AML-193 (cell line): ENCODE measurements at regions not wholly inside any gene's neighbourhood (a gene's known extent, or its start where the extent isn't known, plus 50 kb on each side); places are given as distances from the start of the nearest gene placed in this dataset.

Source experiments
- DNase-seq, 2 experiments: peaks; one replicate each; lab custom pipeline; 2025; lab: John Stamatoyannopoulos, UW

DNA sequence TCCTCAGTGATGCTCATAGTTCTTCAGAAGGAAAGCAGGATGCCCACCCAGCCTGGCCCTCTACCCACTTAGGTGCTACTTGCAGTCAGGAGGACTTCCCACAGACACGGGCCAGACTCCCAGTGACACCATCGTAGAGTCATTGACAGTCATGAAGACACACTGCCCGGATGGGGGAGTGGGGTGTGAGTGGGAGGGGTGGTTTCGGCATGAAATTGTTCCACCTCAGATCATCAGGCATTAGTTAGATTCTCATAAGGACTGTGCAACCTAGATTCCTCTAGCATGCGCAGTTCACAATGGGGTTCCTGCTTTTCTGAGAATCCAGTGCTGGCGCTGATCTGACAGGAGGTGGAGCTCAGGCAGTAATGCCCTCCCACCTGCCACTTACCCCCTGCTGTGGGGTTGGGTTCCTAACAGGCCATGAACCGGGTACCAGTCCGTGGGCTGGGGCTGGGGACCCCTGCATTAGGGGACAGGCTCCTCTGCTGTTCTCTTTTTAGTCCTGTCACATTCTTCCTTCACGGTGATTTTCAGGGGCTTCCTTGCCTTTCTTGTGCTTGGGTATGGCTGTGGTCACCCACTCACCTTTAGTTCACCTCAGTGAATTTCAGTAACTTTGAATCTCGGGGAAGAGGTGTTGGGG lies 88.2 kb upstream of the ANKRD55 start:
- no peak for DNase-seq

- DNase-seq: no peak
These were observed 87.6 kb upstream of the ANKRD55 start for GRCh38 chr5:56320686-56321085.

GRCh38 chr5:56319526-56320181 lies 86.5 kb upstream of the ANKRD55 start:
- DNase-seq: no peak

- DNase-seq: no peak
These were observed 84.9 kb upstream of the ANKRD55 start for GRCh38 chr5:56317923-56318561.

DNA sequence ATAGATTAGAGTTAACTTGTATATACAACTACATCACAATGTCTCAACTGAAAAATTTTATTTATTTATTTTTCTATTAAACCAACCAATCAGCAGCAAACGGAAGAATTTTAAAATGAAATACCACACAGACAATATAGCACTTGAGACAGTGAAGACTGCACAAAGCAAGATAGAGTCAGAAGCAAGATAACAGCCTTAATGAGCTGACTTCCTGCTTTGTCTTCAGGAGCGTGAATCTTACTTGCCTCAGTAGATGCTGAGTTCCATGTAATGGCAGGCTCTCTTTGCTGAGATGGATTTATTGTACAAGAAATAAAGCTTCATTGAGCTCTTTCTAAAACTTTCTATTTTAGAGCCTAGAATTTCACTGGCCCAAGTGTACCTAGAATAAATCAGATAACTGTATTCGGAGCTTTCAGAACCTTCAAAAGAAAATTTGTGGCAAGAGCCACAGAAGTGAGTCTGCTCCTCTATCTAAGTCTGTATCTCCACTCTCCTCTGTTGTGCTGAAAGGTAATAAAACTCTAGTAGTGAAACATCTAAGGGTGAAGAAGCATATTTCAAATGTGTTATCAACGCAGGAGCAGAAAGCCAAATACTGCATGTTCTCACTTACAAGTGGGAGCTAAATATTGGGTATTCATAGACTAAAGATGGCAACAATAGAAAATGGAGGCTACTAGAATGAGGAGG lies 83.3 kb upstream of the ANKRD55 start:
- no peak for DNase-seq

- DNase-seq: no peak
These were observed 81.4 kb upstream of the ANKRD55 start for GRCh38 chr5:56314529-56314928.

GRCh38 chr5:56313596-56313995 lies 80.5 kb upstream of the ANKRD55 start:
- DNase-seq: no peak

DNA sequence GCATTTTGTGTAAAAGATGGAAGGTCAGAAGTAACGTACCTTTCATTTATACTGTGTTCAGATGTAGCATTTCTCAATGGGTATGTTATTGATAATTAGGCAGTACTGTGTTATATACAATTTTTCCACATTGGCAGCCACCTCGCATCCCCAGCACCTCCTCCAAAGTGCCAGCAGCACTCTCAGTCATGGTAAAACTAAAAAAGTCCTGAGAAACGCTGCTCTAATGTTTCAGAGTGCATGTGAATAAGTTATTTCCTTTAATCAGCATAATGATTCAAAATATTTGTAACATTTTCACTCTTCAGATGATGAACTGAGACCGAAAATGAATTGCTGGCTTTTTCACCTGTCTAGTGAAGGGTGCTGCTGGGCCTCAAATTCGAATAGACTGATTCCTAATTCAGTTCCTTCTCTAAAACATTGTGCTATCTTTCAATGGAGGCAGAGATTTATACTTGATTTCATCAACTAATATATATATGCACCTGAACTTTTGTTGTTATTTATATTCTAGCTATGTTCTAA lies 79.9 kb upstream of the ANKRD55 start:
- DNase-seq: no peak

DNA sequence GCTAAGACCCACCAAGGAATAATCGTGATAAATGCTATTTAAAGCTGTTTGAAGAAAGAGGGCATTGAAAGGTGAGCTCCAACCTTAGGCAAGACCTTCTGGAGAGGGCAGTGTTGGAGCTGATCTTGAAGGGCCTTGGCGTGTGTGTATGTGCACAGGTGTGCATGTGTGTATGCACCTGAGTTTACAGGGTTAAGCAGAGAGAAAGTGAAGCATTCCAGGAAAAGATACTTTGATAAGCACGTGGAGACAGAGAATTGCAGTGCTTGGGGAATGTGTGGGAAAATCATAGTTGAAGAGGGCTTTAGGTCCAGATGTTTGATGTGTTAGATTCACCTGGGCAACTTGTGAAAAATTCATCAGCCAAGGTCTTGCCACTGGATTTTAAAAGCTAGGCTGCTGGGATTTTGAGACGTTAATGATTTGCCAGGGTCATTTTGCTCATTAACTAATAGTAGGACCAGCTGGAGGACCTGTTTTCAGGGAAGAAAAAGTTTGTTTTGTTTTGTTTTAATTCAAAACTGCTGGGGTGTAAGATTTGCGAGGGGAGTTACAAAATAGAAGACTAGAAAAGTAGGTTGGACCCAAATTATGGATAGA lies 78.3 kb upstream of the ANKRD55 start:
- DNase-seq: no peak

DNA sequence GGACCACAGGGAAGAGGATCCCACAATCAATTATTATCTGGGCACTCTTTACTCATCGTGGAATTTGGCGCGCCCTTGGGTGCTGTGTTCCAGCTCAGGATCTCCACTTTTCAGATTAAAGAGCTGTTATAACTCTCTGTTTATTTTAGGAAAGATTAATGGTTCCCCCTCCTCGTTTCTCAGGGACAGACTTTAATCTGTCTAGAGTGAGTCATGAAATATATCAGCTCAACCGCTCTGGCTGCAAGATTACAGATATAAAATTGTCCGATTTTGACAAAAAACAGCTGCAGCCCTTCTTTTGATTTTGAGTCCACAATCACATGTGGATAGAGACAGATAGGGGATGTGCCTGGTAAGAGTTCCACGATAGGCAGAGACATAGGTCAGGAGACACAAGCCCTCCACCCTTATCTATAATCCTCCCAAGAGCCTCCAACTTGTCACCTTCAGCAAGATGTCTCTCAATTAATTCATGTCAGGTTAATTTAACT lies 77.6 kb upstream of the ANKRD55 start:
- DNase-seq: no peak

GRCh38 chr5:56309262-56309826 lies 76.2 kb upstream of the ANKRD55 start:
- DNase-seq: no peak

- no peak for DNase-seq
These were observed 74.7 kb upstream of the ANKRD55 start for GRCh38 chr5:56307714-56308333.

DNA sequence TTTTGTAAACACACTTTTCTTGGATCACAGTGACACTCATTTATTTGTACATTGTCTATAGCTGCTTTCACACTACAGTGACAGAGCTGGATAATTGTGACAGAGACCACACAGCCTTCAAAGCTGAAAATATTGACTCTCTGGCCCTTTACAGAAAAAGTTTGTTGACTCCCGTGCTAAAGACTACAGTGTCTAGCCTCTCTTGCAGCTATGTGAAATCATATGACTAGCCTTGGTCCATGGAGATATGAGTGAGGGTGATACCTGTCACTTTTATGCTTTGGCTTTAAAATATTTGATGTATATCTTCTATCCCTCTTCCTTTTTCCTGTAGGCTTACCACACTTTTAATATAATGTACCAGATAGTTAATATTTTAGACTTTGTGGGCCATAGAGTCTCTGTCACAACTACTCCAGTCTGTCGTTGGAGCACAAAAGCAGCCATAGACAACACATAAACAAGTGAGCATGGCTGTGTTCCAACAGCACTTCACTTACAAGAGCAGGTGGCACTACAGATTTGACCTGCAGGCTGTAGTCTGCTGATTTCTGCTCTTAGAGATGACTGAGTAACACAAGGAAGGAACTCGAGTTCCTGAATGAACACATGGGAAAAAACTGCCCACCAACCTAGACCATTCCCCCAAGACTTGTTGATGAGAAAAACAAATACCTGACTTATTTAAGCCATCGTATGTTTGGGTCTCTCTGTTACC lies 73.5 kb upstream of the ANKRD55 start:
- DNase-seq: no peak

- DNase-seq: no peak
These were observed 72.1 kb upstream of the ANKRD55 start for GRCh38 chr5:56305001-56305950.

GRCh38 chr5:56303511-56303910 lies 70.4 kb upstream of the ANKRD55 start:
- no peak for DNase-seq

DNA sequence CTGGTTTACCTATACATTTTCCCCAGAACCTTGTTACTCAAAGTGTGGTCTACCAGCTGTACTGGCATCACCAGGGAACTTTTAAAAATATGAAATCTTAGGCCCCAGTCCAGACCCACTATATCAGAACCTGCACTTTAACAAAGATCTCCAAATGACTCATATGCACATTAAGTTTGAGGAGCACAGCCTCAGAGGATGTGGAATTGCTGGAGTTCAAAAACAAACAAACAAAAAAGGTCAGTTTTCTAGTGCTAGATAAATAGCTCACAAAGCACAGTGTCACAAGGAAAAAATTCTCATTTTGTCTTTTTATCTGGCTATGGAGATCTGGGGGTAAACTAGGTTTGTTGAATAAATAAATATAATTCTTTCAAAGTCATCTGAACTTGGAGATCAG lies 68.9 kb upstream of the ANKRD55 start:
- no peak for DNase-seq

GRCh38 chr5:56301069-56301468 lies 67.9 kb upstream of the ANKRD55 start:
- no peak for DNase-seq

GRCh38 chr5:56299212-56299611 lies 66.1 kb upstream of the ANKRD55 start:
- no peak for DNase-seq

GRCh38 chr5:56298336-56299090 lies 65.4 kb upstream of the ANKRD55 start:
- DNase-seq: no peak
